GM23248 (cell line): ENCODE measurements at regions not wholly inside any gene's neighbourhood (a gene's known extent, or its start where the extent isn't known, plus 50 kb on each side); places are given as distances from the start of the nearest gene placed in this dataset.

Experiments
- EZH2 ChIP-seq: fragments of 200-600 bp; sonication (generic); IDR thresholded peaks from 2 replicates; pipeline ENCODE4 v1.6.1; 2018; ENCODE audit warnings: antibody characterized with exemption, mild to moderate bottlenecking; ENCODE audit not compliant: insufficient read depth, poor library complexity, severe bottlenecking
- EZH2phosphoT487 ChIP-seq: fragments of 200-600 bp; sonication (generic); IDR thresholded peaks from 2 replicates; pipeline ENCODE4 v1.6.1; 2018; ENCODE audit warnings: antibody characterized with exemption, moderate library complexity, mild to moderate bottlenecking, low read depth; ENCODE audit not compliant: insufficient read depth

DNA sequence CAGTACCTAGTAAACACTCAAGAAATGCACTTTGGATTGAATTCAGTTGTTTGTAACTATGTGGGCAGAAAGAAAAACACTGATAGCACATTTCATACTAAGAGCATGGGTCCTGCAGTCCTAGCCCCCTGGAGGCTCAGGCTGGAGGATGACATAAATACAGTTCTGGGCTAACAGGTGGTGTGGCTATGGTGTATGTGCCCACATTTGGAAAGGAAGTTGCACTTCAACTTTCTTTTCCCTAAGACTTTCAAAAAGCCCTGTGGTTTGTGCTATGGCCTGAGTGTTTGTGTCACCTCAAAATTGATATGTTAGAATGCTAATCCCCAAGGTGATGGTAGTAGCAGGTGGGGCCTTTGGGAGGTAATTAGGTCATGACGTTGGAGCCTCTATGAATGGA, 218.2 kb downstream of the CDCA7 start:
- TF ChIP-seq EZH2 (no peak), EZH2phosphoT487 (no peak)
